OCI-LY1 (cell line): ENCODE measurements at regions not wholly inside any gene's neighbourhood (a gene's known extent, or its start where the extent isn't known, plus 50 kb on each side); places are given as distances from the start of the nearest gene placed in this dataset.
"Not testable (repeated sequence)": the region's sequence is repeated elsewhere in the genome, so short reads cannot be mapped to it uniquely, and the experiment has no call there.

Source experiments
- H2AFZ ChIP-seq: fragments of 200-600 bp; sonication (generic), shearing (Covaris generic); 2 replicates; pipeline ENCODE4 v1.6.0; 2014; ENCODE audit warnings: antibody characterized with exemption, mild to moderate bottlenecking, low read length
- H3F3A ChIP-seq: fragments of 200-600 bp; sonication (generic), shearing (Covaris generic); 2 replicates; pipeline ENCODE4 v1.6.0; 2014; ENCODE audit warnings: mild to moderate bottlenecking, antibody characterized with exemption, low read length, moderate library complexity; ENCODE audit not compliant: insufficient read depth
- H3K27ac ChIP-seq: fragments of 200-600 bp; sonication (generic); 2 replicates; pipeline ENCODE4 v1.5.1; 2014; ENCODE audit warnings: low read length, mixed run types, mild to moderate bottlenecking, low read depth; ENCODE audit not compliant: poor library complexity, severe bottlenecking
- H3K27me3 ChIP-seq: fragments of 200-600 bp; sonication (generic); 2 replicates; pipeline ENCODE4 v1.6.0; 2014; ENCODE audit warnings: antibody characterized with exemption, mild to moderate bottlenecking, low read length, moderate library complexity; ENCODE audit not compliant: insufficient read depth
- H3K36me3 ChIP-seq: fragments of 200-600 bp; sonication (generic); 2 replicates; pipeline ENCODE4 v1.6.1; 2014; ENCODE audit warnings: mild to moderate bottlenecking, antibody characterized with exemption, low read length, moderate library complexity, mixed read lengths; ENCODE audit not compliant: insufficient read depth
- H3K4me1 ChIP-seq: fragments of 200-600 bp; sonication (generic); 2 replicates; pipeline ENCODE4 v1.5.1; 2014; ENCODE audit warnings: mild to moderate bottlenecking, low read length, moderate library complexity; ENCODE audit not compliant: insufficient read depth, severe bottlenecking
- H3K4me2 ChIP-seq: fragments of 200-600 bp; sonication (generic), shearing (Covaris generic); 2 replicates; pipeline ENCODE4 v1.6.1; 2014; ENCODE audit warnings: low read length
- H3K4me3 ChIP-seq: fragments of 200-600 bp; sonication (generic); 2 replicates; pipeline ENCODE4 v1.5.1; 2014; ENCODE audit warnings: low read length, low read depth, mild to moderate bottlenecking, mixed read lengths; ENCODE audit not compliant: poor library complexity, severe bottlenecking
- H3K79me2 ChIP-seq: fragments of 200-600 bp; shearing (Covaris generic); 2 replicates; pipeline ENCODE4 v1.6.1; 2016; ENCODE audit warnings: mixed run types, low read length, mixed read lengths; ENCODE audit not compliant: insufficient read depth
- H3K9ac ChIP-seq: fragments of 200-600 bp; sonication (generic), shearing (Covaris generic); 2 replicates; pipeline ENCODE4 v1.6.1; 2014; ENCODE audit warnings: mild to moderate bottlenecking, low read length, mixed read lengths
- H3K9me2 ChIP-seq: fragments of 200-600 bp; sonication (generic), shearing (Covaris generic); 2 replicates; pipeline ENCODE4 v1.6.1; 2014; ENCODE audit warnings: low read depth, mild to moderate bottlenecking, low read length, mixed read lengths
- H3K9me3 ChIP-seq: fragments of 200-600 bp; shearing (Covaris generic); 2 replicates; pipeline ENCODE4 v1.6.1; 2014; ENCODE audit warnings: low read length, mixed read lengths
- H4K20me1 ChIP-seq: fragments of 200-600 bp; sonication (generic), shearing (Covaris generic); 2 replicates; pipeline ENCODE4 v1.6.0; 2016; ENCODE audit warnings: mild to moderate bottlenecking, low read length; ENCODE audit not compliant: insufficient read depth

- H3K9me3 ChIP-seq, H4K20me1 ChIP-seq, H3K9ac ChIP-seq, H3K27ac ChIP-seq, H3K9me2 ChIP-seq, H3K27me3 ChIP-seq, H3K36me3 ChIP-seq, H2AFZ ChIP-seq, H3K4me2 ChIP-seq, H3K79me2 ChIP-seq, H3K4me3 ChIP-seq, H3K4me1 ChIP-seq, H3F3A ChIP-seq: not testable (repeated sequence)
These were observed 189.6 kb downstream of the SPATA31A1 start for GRCh38 chr9:39545079-39545478.

- not testable (repeated sequence) for H3K4me2 ChIP-seq
These were observed 195.1 kb downstream of the SPATA31A1 start for GRCh38 chr9:39550573-39550972.

GRCh38 chr9:39551544-39551943, 196.1 kb downstream of the SPATA31A1 start:
- H3K27ac ChIP-seq, H3K27me3 ChIP-seq, H3F3A ChIP-seq, H3K4me1 ChIP-seq, H3K9ac ChIP-seq, H3K9me3 ChIP-seq, H3K9me2 ChIP-seq, H3K4me2 ChIP-seq, H2AFZ ChIP-seq, H3K79me2 ChIP-seq, H3K4me3 ChIP-seq, H3K36me3 ChIP-seq, H4K20me1 ChIP-seq: not testable (repeated sequence)

More at GRCh38 chr9:39550573-39550972, 195.1 kb downstream of the SPATA31A1 start:
- H3K27ac ChIP-seq, H2AFZ ChIP-seq, H3K36me3 ChIP-seq, H3K9me2 ChIP-seq, H3K4me1 ChIP-seq, H3K9me3 ChIP-seq, H3K4me3 ChIP-seq, H4K20me1 ChIP-seq, H3K79me2 ChIP-seq, H3K27me3 ChIP-seq, H3F3A ChIP-seq, H3K9ac ChIP-seq: not testable (repeated sequence)

- H3K9ac ChIP-seq, H2AFZ ChIP-seq, H3K9me2 ChIP-seq, H3F3A ChIP-seq, H3K79me2 ChIP-seq, H3K27me3 ChIP-seq, H3K4me3 ChIP-seq, H3K4me2 ChIP-seq, H3K27ac ChIP-seq, H3K9me3 ChIP-seq, H3K4me1 ChIP-seq, H3K36me3 ChIP-seq, H4K20me1 ChIP-seq: not testable (repeated sequence)
These were observed 196.9 kb downstream of the SPATA31A1 start for GRCh38 chr9:39552242-39552881.

GRCh38 chr9:39554352-39554751, 198.9 kb downstream of the SPATA31A1 start:
- not testable (repeated sequence) for H2AFZ ChIP-seq, H3K9me2 ChIP-seq, H4K20me1 ChIP-seq, H3K79me2 ChIP-seq, H3K4me3 ChIP-seq, H3F3A ChIP-seq, H3K4me1 ChIP-seq, H3K36me3 ChIP-seq, H3K4me2 ChIP-seq, H3K9me3 ChIP-seq, H3K9ac ChIP-seq, H3K27ac ChIP-seq, H3K27me3 ChIP-seq

GRCh38 chr9:39559384-39559783, 203.9 kb downstream of the SPATA31A1 start:
- H3K4me3 ChIP-seq, H3K4me1 ChIP-seq: not testable (repeated sequence)

GRCh38 chr9:39566782-39567181, 211.3 kb downstream of the SPATA31A1 start:
- not testable (repeated sequence) for H3F3A ChIP-seq, H3K27me3 ChIP-seq, H2AFZ ChIP-seq, H3K4me1 ChIP-seq, H3K9me3 ChIP-seq, H4K20me1 ChIP-seq, H3K79me2 ChIP-seq, H3K27ac ChIP-seq, H3K4me3 ChIP-seq, H3K36me3 ChIP-seq, H3K9ac ChIP-seq, H3K4me2 ChIP-seq, H3K9me2 ChIP-seq

More at GRCh38 chr9:39559384-39559783, 203.9 kb downstream of the SPATA31A1 start:
- not testable (repeated sequence) for H3F3A ChIP-seq, H3K36me3 ChIP-seq, H2AFZ ChIP-seq, H3K79me2 ChIP-seq, H3K27ac ChIP-seq, H3K9me2 ChIP-seq, H3K9ac ChIP-seq, H4K20me1 ChIP-seq, H3K4me2 ChIP-seq, H3K27me3 ChIP-seq, H3K9me3 ChIP-seq

GRCh38 chr9:39567396-39567795, 211.9 kb downstream of the SPATA31A1 start:
- not testable (repeated sequence) for H3K9me2 ChIP-seq, H3K4me1 ChIP-seq, H4K20me1 ChIP-seq, H3K9me3 ChIP-seq, H3K79me2 ChIP-seq, H3K36me3 ChIP-seq, H3K27ac ChIP-seq, H3F3A ChIP-seq, H3K4me3 ChIP-seq, H3K9ac ChIP-seq, H2AFZ ChIP-seq, H3K27me3 ChIP-seq, H3K4me2 ChIP-seq
